ENCODE measurements at regions not wholly inside any gene's neighbourhood (a gene's known extent, or its start where the extent isn't known, plus 50 kb on each side); places are given as distances from the start of the nearest gene placed in this dataset.

GRCh38 chr2:220696280-220696669 is 875.8 kb downstream of the EPHA4 start:
- TF ChIP-seq POLR2A (conservative IDR thresholded peaks at IDR 0.05): no peak
- TF ChIP-seq MCM3 (IDR thresholded peaks at IDR 0.05): no peak
- TF ChIP-seq ZNF431 (CRISPR knock-in tag; IDR thresholded peaks at IDR 0.05): no peak
- no peak for TF ChIP-seq ZBTB1 (CRISPR knock-in tag; IDR thresholded peaks at IDR 0.05; ENCODE audit: borderline replicate concordance, low read depth)
- no peak for TF ChIP-seq NFYB (IDR thresholded peaks at IDR 0.05; ENCODE audit: extremely low read depth, insufficient read length)
- TF ChIP-seq ARID4B (CRISPR knock-in tag; IDR thresholded peaks at IDR 0.05): no peak
- TF ChIP-seq SRSF7 (optimal IDR thresholded peaks at IDR 0.05; ENCODE audit: low read depth, low read length): no peak

All from K562 (cell line).